Right lobe of liver (tissue), 6 donors: ENCODE measurements at regions not wholly inside any gene's neighbourhood (a gene's known extent, or its start where the extent isn't known, plus 50 kb on each side); places are given as distances from the start of the nearest gene placed in this dataset.

ENCODE experiments used
- ATAC-seq, 4 donors: fragments of 200-7000 bp; cut with Tn5 transposase; one replicate each; pipeline ENCODE4 v1.9.1; 2020; ENCODE audit warnings: mild to moderate bottlenecking in 4 of 4, moderate library complexity in 4 of 4
- DNase-seq, 3 donors: peaks; one replicate each; pipeline ENCODE4 v3.0.0-alpha.2; 2020
- H3K27ac ChIP-seq, 3 donors: fragments of 200-600 bp; one replicate each; pipeline ENCODE4 v1.8.0; 2022
- H3K27me3 ChIP-seq, 2 donors: fragments of 200-600 bp; one replicate each; pipeline ENCODE4 v1.8.0; 2022
- H3K36me3 ChIP-seq, 4 donors: fragments of 200-600 bp; sonication (generic) in 1 of 4; one replicate each; pipeline versions ENCODE4 v1.5.1 to v1.8.0; 2017 to 2022; ENCODE audit warnings: control low read depth in 1 of 4
- H3K4me1 ChIP-seq, 4 donors: fragments of 200-600 bp; sonication (generic) in 1 of 4; one replicate each; pipeline versions ENCODE4 v1.5.1 to v1.8.0; 2017 to 2022; ENCODE audit warnings: control low read depth in 1 of 4
- H3K4me3 ChIP-seq, 3 donors: fragments of 200-600 bp; one replicate each; pipeline ENCODE4 v1.8.0; 2022
- H3K9me3 ChIP-seq, 4 donors: fragments of 200-600 bp; sonication (generic) in 1 of 4; one replicate each; pipeline versions ENCODE4 v1.5.1 to v1.8.0; 2017 to 2022; ENCODE audit warnings: control low read depth in 1 of 4
- CTCF ChIP-seq, 4 donors: fragments of 200-600 bp in 3 of 4; fragments of 450-650 bp in 1 of 4; IDR thresholded peaks; one replicate each; pipeline versions ENCODE4 v1.5.1 to v1.8.0; 2016 to 2022; ENCODE audit warnings: antibody characterized with exemption in 4 of 4, mild to moderate bottlenecking in 2 of 4
- POLR2A ChIP-seq: fragments of 450-650 bp; IDR thresholded peaks from one replicate; pipeline ENCODE4 v1.6.1; 2017; ENCODE audit warnings: antibody characterized with exemption, mild to moderate bottlenecking
- WGBS: methylation state at CpG from one replicate; pipeline ENCODE4 v1.1.6; 2018; ENCODE audit warnings: low coverage, low lambda C conversion rate; ENCODE audit not compliant: insufficient coverage; ENCODE audit errors: missing lambda C conversion rate; 5-methylcytosine and 5-hydroxymethylcytosine counted together
- intact Hi-C, 2 donors: fragments of 100-400 bp; cut with DNase I; formaldehyde crosslinking; loops; one replicate each; pipeline versions ENCODE4 v1.11.2 to v1.14.1; 2022
- donor health status: DM: no; HTN: yes; CAD: no.
- donor health status: DM: no; HTN: no; CAD: no.
- donor health status: DM: no; HTN: no; CAD: no.
- donor health status: DM: no; HTN: yes; CAD: no.
- donor health status: DM: no; HTN: yes; CAD: no.

GRCh38 chr1:30450148-30450817 lies 273.1 kb downstream of the MATN1 start:
- H3K27me3 ChIP-seq: no peaks in the 10 kb centered on the region
- intact Hi-C loops: no loop called here
- no peak for TF ChIP-seq CTCF (IDR thresholded peaks at IDR 0.05)
- no peak for TF ChIP-seq POLR2A
- WGBS: 54% methylated on average over 5 of the region's 7 CpGs
- H3K4me3 ChIP-seq: no peak overlapping the region
- H3K36me3 ChIP-seq: no peaks in the 10 kb centered on the region
- H3K27ac ChIP-seq: no peak overlapping the region
- H3K9me3 ChIP-seq: no peaks in the 10 kb centered on the region
- ATAC-seq (no peak), DNase-seq (no peak)
- no peaks in the 10 kb centered on the region for H3K4me1 ChIP-seq

- WGBS: no CpG with 5 or more reads among the region's 4 CpGs
- intact Hi-C loops: no loop called here
- Histone ChIP-seq H3K9me3 (no peaks in the 10 kb centered on the region), H3K27me3 (no peaks in the 10 kb centered on the region), H3K27ac (no peak overlapping the region), H3K4me3 (no peak overlapping the region), H3K4me1 (no peaks in the 10 kb centered on the region), H3K36me3 (no peaks in the 10 kb centered on the region)
- no peak for DNase-seq
- no peak for ATAC-seq
- no peak for TF ChIP-seq CTCF (IDR thresholded peaks at IDR 0.05)
- TF ChIP-seq POLR2A: no peak
Measured at GRCh38 chr1:30449428-30450147, 273.8 kb downstream of the MATN1 start.

GRCh38 chr1:30449003-30449402 lies 274.4 kb downstream of the MATN1 start:
- no peak for DNase-seq

GRCh38 chr1:30447701-30448100 lies 275.7 kb downstream of the MATN1 start:
- H3K9me3 ChIP-seq: no peaks in the 10 kb centered on the region
- intact Hi-C loops: no loop called here
- no peak for TF ChIP-seq CTCF (IDR thresholded peaks at IDR 0.05)
- no peak for TF ChIP-seq POLR2A
- 11% methylated on average over 1 of the region's 3 CpGs for WGBS
- DNase-seq: no peak
- no peak overlapping the region for H3K4me3 ChIP-seq
- no peaks in the 10 kb centered on the region for H3K36me3 ChIP-seq
- no peak for ATAC-seq
- no peaks in the 10 kb centered on the region for H3K4me1 ChIP-seq
- H3K27me3 ChIP-seq: no peaks in the 10 kb centered on the region
- no peak overlapping the region for H3K27ac ChIP-seq

More at GRCh38 chr1:30449003-30449402, 274.4 kb downstream of the MATN1 start:
- Histone ChIP-seq H3K4me1 (no peaks in the 10 kb centered on the region), H3K9me3 (no peaks in the 10 kb centered on the region), H3K36me3 (no peaks in the 10 kb centered on the region), H3K27ac (no peak overlapping the region), H3K4me3 (no peak overlapping the region), H3K27me3 (no peaks in the 10 kb centered on the region)
- TF ChIP-seq CTCF (IDR thresholded peaks at IDR 0.05) (no peak), POLR2A (no peak)
- ATAC-seq: no peak
- intact Hi-C loops: no loop called here
- WGBS: 78% methylated on average over 3 of the region's 5 CpGs
